K562 (cell line): ENCODE measurements at regions not wholly inside any gene's neighbourhood (a gene's known extent, or its start where the extent isn't known, plus 50 kb on each side); places are given as distances from the start of the nearest gene placed in this dataset.

Experiments
- ATAC-seq: fragments of 200-7000 bp; cut with Tn5 transposase; 3 replicates; pipeline ENCODE4 v1.9.1; 2020; ENCODE audit warnings: moderate library complexity
- BruUV-seq: library from RNA; stranded (reverse); fragments of 400-500 nt; replicated peaks from 2 replicates; lab custom pipeline; 2021; lab: Mats Ljungman, UMichigan
- CTCF ChIA-PET: fragments of 300-600 bp; formaldehyde crosslinking; extraction: SDS; loops from one replicate; lab custom pipeline; 2021; ENCODE audit warnings: low intra/inter-chr PET ratio; lab: Yijun Ruan, JAX
- POLR2A ChIA-PET: fragments of 300-600, 350-650 bp; sonication (Branson Sonifier 250); formaldehyde crosslinking; extraction: SDS; loops from one replicate; lab custom pipeline; 2021; ENCODE audit warnings: antibody characterized with exemption, inconsistent platforms; lab: Yijun Ruan, JAX
- DNase-seq, 4 experiments: peaks; one replicate each; pipeline versions ENCODE4 v3.0.0 to v3.0.0-alpha.2; 2011 to 2018; ENCODE audit warnings: low spot score in 3 of 4, mixed read lengths in 3 of 4; ENCODE audit errors: extremely low read depth in 1 of 4
- FAIRE-seq: peaks from 2 replicates; lab custom pipeline; 2011; peaks lifted over from hg19 to GRCh38; lab: Jason Lieb, UNC
- H2AFZ ChIP-seq: 2 replicates; pipeline ENCODE4 v1.6.0; 2011; ENCODE audit warnings: low read depth, low read length, control low read depth, inconsistent platforms
- H3K27ac ChIP-seq: fragments of 200-600 bp; 3 replicates; pipeline ENCODE4 v1.8.0; 2011; ENCODE audit warnings: low read depth, mild to moderate bottlenecking, control low read depth, inconsistent platforms, low read length, moderate library complexity, mixed read lengths; ENCODE audit errors: extremely low read depth
- H3K27me3 ChIP-seq, 2 experiments: fragments of 300-600 bp in 1 of 2; 2 replicates in 1 of 2; 3 replicates in 1 of 2; pipeline versions ENCODE4 v1.6.0 to v1.8.0; 2011; ENCODE audit warnings: inconsistent platforms in 2 of 2, low read length in 2 of 2, mild to moderate bottlenecking in 1 of 2, mixed read lengths in 1 of 2, moderate library complexity in 1 of 2; ENCODE audit not compliant: control insufficient read depth in 2 of 2, insufficient read depth in 2 of 2
- H3K36me3 ChIP-seq: fragments of 300-600 bp; 3 replicates; pipeline ENCODE4 v1.8.0; 2011; ENCODE audit warnings: mild to moderate bottlenecking, low read length, inconsistent platforms; ENCODE audit not compliant: control insufficient read depth, insufficient read depth
- H3K4me1 ChIP-seq, 2 experiments: fragments of 200-600 bp in 1 of 2; replicated peaks in 1 of 2; 2 replicates in 1 of 2; 3 replicates in 1 of 2; pipeline versions ENCODE4 v1.5.1 to v1.8.0; 2011; ENCODE audit warnings: inconsistent platforms in 2 of 2, low read length in 2 of 2, mild to moderate bottlenecking in 1 of 2, mixed read lengths in 1 of 2, moderate library complexity in 1 of 2; ENCODE audit not compliant: control insufficient read depth in 2 of 2, insufficient read depth in 2 of 2
- H3K4me2 ChIP-seq: 2 replicates; pipeline ENCODE4 v1.6.1; 2011; ENCODE audit warnings: low read length, control low read depth, inconsistent platforms, mixed read lengths; ENCODE audit not compliant: insufficient read depth
- H3K4me3 ChIP-seq: fragments of 200-600 bp; sonication (generic), shearing (Covaris generic); 2 replicates; pipeline ENCODE4 v1.5.1; 2016; ENCODE audit warnings: control low read depth, inconsistent platforms
- H3K79me2 ChIP-seq: fragments of 200-600 bp; 3 replicates; pipeline ENCODE4 v1.8.0; 2011; ENCODE audit warnings: low read length, inconsistent platforms; ENCODE audit not compliant: control insufficient read depth, insufficient read depth
- H3K9ac ChIP-seq, 2 experiments: 2 replicates each; pipeline versions ENCODE4 v1.6.0 to v1.6.1; 2011; ENCODE audit warnings: low read depth in 2 of 2, low read length in 2 of 2, control low read depth in 1 of 2, inconsistent platforms in 1 of 2, mild to moderate bottlenecking in 1 of 2, mixed read lengths in 1 of 2; ENCODE audit not compliant: insufficient read depth in 1 of 2
- H3K9me1 ChIP-seq: one replicate; pipeline ENCODE4 v1.6.0; 2011; ENCODE audit warnings: inconsistent platforms, mild to moderate bottlenecking, low read length, moderate library complexity; ENCODE audit not compliant: control insufficient read depth, insufficient read depth
- H3K9me3 ChIP-seq: replicated peaks from 2 replicates; pipeline ENCODE4 v1.5.1; 2011; ENCODE audit warnings: low read depth, low read length, inconsistent platforms; ENCODE audit not compliant: control insufficient read depth, insufficient read depth
- H4K20me1 ChIP-seq: replicated peaks from 2 replicates; pipeline ENCODE4 v1.6.1; 2011; ENCODE audit warnings: low read length, inconsistent platforms, mixed read lengths; ENCODE audit not compliant: control insufficient read depth, insufficient read depth
- ARID4B ChIP-seq: sonication (generic); formaldehyde crosslinking; IDR thresholded peaks from 2 replicates; pipeline ENCODE4 v1.8.0; 2022; ENCODE audit warnings: mild to moderate bottlenecking, missing genetic modification reagents
- CREM ChIP-seq: IDR thresholded peaks from 2 replicates; pipeline ENCODE4 v1.6.1; 2014; ENCODE audit warnings: antibody characterized with exemption, low read depth
- ESRRA ChIP-seq: fragments of 450-650 bp; IDR thresholded peaks from 2 replicates; pipeline ENCODE4 v1.6.1; 2014; ENCODE audit warnings: low read depth, mild to moderate bottlenecking, moderate library complexity, borderline replicate concordance
- HMGXB4 ChIP-seq: sonication (generic); formaldehyde crosslinking; IDR thresholded peaks from 2 replicates; pipeline ENCODE4 v1.8.1; 2023; ENCODE audit warnings: mild to moderate bottlenecking, missing genetic modification reagents
- KDM1A ChIP-seq, 2 experiments: fragments of 450-650 bp; IDR thresholded peaks; 2 replicates each; pipeline ENCODE4 v1.6.1; 2016; ENCODE audit warnings: mild to moderate bottlenecking in 2 of 2
- NFE2L1 ChIP-seq: fragments of 450-650 bp; IDR thresholded peaks from 2 replicates; pipeline ENCODE4 v1.6.1; 2016; ENCODE audit warnings: missing genetic modification characterization, low read depth, mild to moderate bottlenecking, missing compliant biosample characterization, moderate library complexity, borderline replicate concordance
- OTX1 ChIP-seq: fragments of 450-650 bp; formaldehyde crosslinking; IDR thresholded peaks from 2 replicates; pipeline ENCODE4 v1.4.0; 2022; ENCODE audit warnings: mild to moderate bottlenecking
- POLR2AphosphoS2 ChIP-seq: IDR thresholded peaks from 2 replicates; pipeline ENCODE4 v1.6.1; 2012; ENCODE audit warnings: low read length, improper control_type of control experiment
- ZNF407 ChIP-seq: fragments of 450-650 bp; IDR thresholded peaks from 2 replicates; pipeline ENCODE4 v1.6.1; 2016; ENCODE audit warnings: low read depth
- WGBS: fragments of 100-300 bp; shearing (Covaris generic); methylation state at CpG from one replicate; pipeline ENCODE4 v1.1.6; 2016; ENCODE audit warnings: low coverage, mixed read lengths; ENCODE audit not compliant: insufficient coverage; ENCODE audit errors: missing lambda C conversion rate; 5-methylcytosine and 5-hydroxymethylcytosine counted together
- in situ Hi-C: fragments of 300-500 bp; cut with MboI; formaldehyde crosslinking; loops from 4 replicates; pipeline ENCODE4 v1.15.0; 2018; ENCODE audit warnings: inconsistent platforms, mixed read lengths
- intact Hi-C: fragments of 100-400 bp; cut with micrococcal nuclease; formaldehyde crosslinking; loops from 2 replicates; pipeline ENCODE4 v1.14.2; 2022

GRCh38 chr12:83321971-83322370 is 635.3 kb downstream of the TMTC2 start:
- H4K20me1 ChIP-seq = no peaks in the 10 kb centered on the region
- BruUV-seq = no TSS peak
- no peaks in the 10 kb centered on the region for H3K9me3 ChIP-seq
- FAIRE-seq (no peak), DNase-seq (no peak), ATAC-seq (no peak)
- no peak overlapping the region for H3K9ac ChIP-seq
- intact Hi-C loops = no loop called here
- H3K4me1 ChIP-seq = no peaks in the 10 kb centered on the region
- H3K27me3 ChIP-seq = no peaks in the 10 kb centered on the region
- H3K36me3 ChIP-seq = no peaks in the 10 kb centered on the region
- H3K4me2 ChIP-seq = no peak overlapping the region
- in situ Hi-C loops = no loop called here
- H3K27ac ChIP-seq = no peak overlapping the region
- no peaks in the 10 kb centered on the region for H3K9me1 ChIP-seq
- ChIA-PET POLR2A (no interaction called here), CTCF (no interaction called here)
- whole genome bisulfite sequencing = 17% methylated on average over 2 of the region's 2 CpGs
- H2AFZ ChIP-seq = no peak overlapping the region
- H3K4me3 ChIP-seq = no peak overlapping the region
- H3K79me2 ChIP-seq = no peaks in the 10 kb centered on the region
- TF ChIP-seq ZNF407 (no peak), ARID4B (CRISPR knock-in tag) (no peak), CREM (no peak), NFE2L1 (tag) (no peak), OTX1 (CRISPR knock-in tag) (no peak), HMGXB4 (CRISPR knock-in tag) (no peak), POLR2AphosphoS2 (no peak), ESRRA (no peak), KDM1A (IDR thresholded peaks at IDR 0.05) (no peak)
